A673 (cell line): ENCODE measurements at regions not wholly inside any gene's neighbourhood (a gene's known extent, or its start where the extent isn't known, plus 50 kb on each side); places are given as distances from the start of the nearest gene placed in this dataset.

ENCODE experiments used
- EZH2 ChIP-seq: fragments of 200-600 bp; sonication (generic); IDR thresholded peaks from 2 replicates; pipeline ENCODE4 v1.6.1; 2017; ENCODE audit warnings: borderline replicate concordance, low read depth, mild to moderate bottlenecking, mixed read lengths, antibody characterized with exemption, low read length; ENCODE audit not compliant: poor library complexity, severe bottlenecking
- TF ChIP-seq, protein P1 (sequence below): fragments of 300-800, 200-600 bp; sonication (generic); conservative IDR thresholded peaks from 2 replicates; pipeline ENCODE4 v1.5.1; 2017; ENCODE audit warnings: low read depth, mild to moderate bottlenecking, antibody characterized with exemption, low read length, moderate library complexity, mixed read lengths

DNA sequence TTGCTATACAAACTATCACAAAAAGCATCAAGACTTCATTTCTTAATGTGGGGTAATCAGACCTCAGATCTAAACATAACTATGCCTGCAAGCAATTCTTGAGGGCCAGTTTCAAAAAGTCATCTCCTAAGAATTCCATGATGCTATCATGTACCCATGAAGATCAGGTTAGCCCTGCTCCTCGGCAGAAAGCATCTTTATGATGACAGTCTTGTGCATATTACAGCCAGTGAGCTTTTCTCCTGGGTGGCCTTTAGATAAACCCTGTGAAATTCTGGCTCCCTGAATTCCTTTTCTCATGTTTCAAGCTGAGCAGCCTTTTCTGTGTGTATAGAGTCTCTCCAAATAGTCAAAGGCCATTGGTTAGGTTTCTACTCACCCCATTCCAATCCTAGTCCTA is 201.9 kb upstream of the MCTP2 start:
- TF ChIP-seq, protein P1, sequence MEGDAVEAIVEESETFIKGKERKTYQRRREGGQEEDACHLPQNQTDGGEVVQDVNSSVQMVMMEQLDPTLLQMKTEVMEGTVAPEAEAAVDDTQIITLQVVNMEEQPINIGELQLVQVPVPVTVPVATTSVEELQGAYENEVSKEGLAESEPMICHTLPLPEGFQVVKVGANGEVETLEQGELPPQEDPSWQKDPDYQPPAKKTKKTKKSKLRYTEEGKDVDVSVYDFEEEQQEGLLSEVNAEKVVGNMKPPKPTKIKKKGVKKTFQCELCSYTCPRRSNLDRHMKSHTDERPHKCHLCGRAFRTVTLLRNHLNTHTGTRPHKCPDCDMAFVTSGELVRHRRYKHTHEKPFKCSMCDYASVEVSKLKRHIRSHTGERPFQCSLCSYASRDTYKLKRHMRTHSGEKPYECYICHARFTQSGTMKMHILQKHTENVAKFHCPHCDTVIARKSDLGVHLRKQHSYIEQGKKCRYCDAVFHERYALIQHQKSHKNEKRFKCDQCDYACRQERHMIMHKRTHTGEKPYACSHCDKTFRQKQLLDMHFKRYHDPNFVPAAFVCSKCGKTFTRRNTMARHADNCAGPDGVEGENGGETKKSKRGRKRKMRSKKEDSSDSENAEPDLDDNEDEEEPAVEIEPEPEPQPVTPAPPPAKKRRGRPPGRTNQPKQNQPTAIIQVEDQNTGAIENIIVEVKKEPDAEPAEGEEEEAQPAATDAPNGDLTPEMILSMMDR: no peak
- no peak for TF ChIP-seq EZH2
